ENCODE measurements at regions not wholly inside any gene's neighbourhood (a gene's known extent, or its start where the extent isn't known, plus 50 kb on each side); places are given as distances from the start of the nearest gene placed in this dataset.

DNA sequence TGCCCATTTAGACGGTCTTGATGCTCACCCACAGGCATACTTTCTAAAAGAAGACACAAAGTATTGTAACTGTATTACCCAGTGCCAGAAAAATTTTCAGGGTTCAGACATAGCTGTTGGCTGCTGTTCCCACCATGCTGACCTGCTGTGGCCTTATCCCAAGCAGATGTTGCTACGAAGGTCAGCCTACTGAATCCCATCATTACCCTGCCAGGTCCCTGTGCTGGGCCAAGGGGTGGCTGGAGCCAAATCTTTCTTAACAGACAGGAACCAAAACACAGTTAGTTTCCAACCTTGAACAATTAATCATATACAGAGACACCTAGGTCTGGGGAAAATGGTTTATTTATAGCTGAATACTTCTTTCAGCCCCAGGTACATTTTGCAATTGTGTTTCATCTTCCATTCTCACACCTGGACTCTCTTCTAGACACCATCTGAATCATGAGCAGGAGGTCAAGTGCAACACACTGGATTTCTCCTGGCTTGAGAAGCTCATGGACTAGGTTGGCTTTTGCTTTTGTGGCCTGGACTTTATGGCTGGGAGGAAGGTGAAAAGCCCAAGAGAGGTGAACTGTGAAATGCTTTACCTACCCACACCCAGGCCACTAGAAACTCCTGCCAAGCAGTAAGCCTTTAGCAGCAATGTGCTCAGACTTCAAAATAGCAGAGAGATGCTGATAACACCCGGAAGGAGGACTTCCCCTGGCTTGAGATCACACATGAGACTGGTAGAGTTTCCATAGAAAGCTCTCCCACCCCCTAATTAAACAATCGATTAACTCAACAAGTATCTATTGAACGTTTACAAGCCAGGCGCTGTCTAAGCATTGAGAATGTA lies 150.1 kb downstream of the SUDS3 start:
- H3K9me3 ChIP-seq = no peaks in the 10 kb centered on the region
- intact Hi-C loops (cut with DNase I) = no loop called here
- peak; percentile 68 to 93 (median 81) for ATAC-seq
- H3K36me3 ChIP-seq (ENCODE audit: insufficient read depth in 1 of 2, low read depth in 1 of 2) = no peaks in the 10 kb centered on the region
- H3K4me3 ChIP-seq = no peak overlapping the region
- DNase-seq = no peak
- 39 to 50% (median 48%) methylated on average over 6 of the region's 6 CpGs for WGBS, 3 donors
- no peak for TF ChIP-seq CTCF (IDR thresholded peaks at IDR 0.05)
- H3K27ac ChIP-seq = no peak overlapping the region
- H3K27me3 ChIP-seq (ENCODE audit: insufficient read depth in 3 of 3, low read length in 2 of 3) = no peaks in the 10 kb centered on the region
- peaks cover 10% of the 10 kb centered on the region for H3K4me1 ChIP-seq

- Histone ChIP-seq H3K27me3 (ENCODE audit: insufficient read depth in 3 of 3, low read length in 2 of 3) (no peaks in the 10 kb centered on the region), H3K36me3 (ENCODE audit: insufficient read depth in 1 of 2, low read depth in 1 of 2) (no peaks in the 10 kb centered on the region), H3K4me3 (no peak overlapping the region), H3K27ac (no peak overlapping the region), H3K9me3 (no peaks in the 10 kb centered on the region), H3K4me1 (peaks cover 10% of the 10 kb centered on the region)
- no peak for DNase-seq
- 90 to 93% (median 91%) methylated on average over 4 of the region's 4 CpGs for WGBS, 3 donors
- TF ChIP-seq CTCF (IDR thresholded peaks at IDR 0.05) = no peak
- intact Hi-C loops (cut with DNase I) = no loop called here
- ATAC-seq = peak in 1 of 4 donors; percentile 27
These were observed 151.0 kb downstream of the SUDS3 start for GRCh38 chr12:118527310-118527709.

- peaks cover 10% of the 10 kb centered on the region for H3K4me1 ChIP-seq
- TF ChIP-seq CTCF (IDR thresholded peaks at IDR 0.05) = no peak
- H3K9me3 ChIP-seq = no peaks in the 10 kb centered on the region
- no peak overlapping the region for H3K27ac ChIP-seq
- ATAC-seq = no peak
- DNase-seq = no peak
- no peaks in the 10 kb centered on the region for H3K36me3 ChIP-seq (ENCODE audit: insufficient read depth in 1 of 2, low read depth in 1 of 2)
- H3K27me3 ChIP-seq (ENCODE audit: insufficient read depth in 3 of 3, low read length in 2 of 3) = no peaks in the 10 kb centered on the region
- no peak overlapping the region for H3K4me3 ChIP-seq
- intact Hi-C loops (cut with DNase I) = no loop called here
These were observed 152.3 kb downstream of the SUDS3 start for GRCh38 chr12:118528625-118529024.

GRCh38 chr12:118534003-118534402 lies 157.6 kb downstream of the SUDS3 start:
- 57 to 75% (median 68%) methylated on average over 3 of the region's 3 CpGs for WGBS, 3 donors
- intact Hi-C loops (cut with DNase I) = no loop called here
- ATAC-seq (no peak), DNase-seq (no peak)
- H3K4me3 ChIP-seq = no peak overlapping the region
- no peaks in the 10 kb centered on the region for H3K9me3 ChIP-seq
- no peak overlapping the region for H3K27ac ChIP-seq
- H3K27me3 ChIP-seq (ENCODE audit: insufficient read depth in 3 of 3, low read length in 2 of 3) = no peaks in the 10 kb centered on the region
- H3K36me3 ChIP-seq (ENCODE audit: insufficient read depth in 1 of 2, low read depth in 1 of 2) = no peaks in the 10 kb centered on the region
- no peak for TF ChIP-seq CTCF (IDR thresholded peaks at IDR 0.05)
- H3K4me1 ChIP-seq = peaks cover 30% of the 10 kb centered on the region

Measured in psoas muscle (tissue), 7 donors.